LNCAP (cell line): ENCODE measurements at regions not wholly inside any gene's neighbourhood (a gene's known extent, or its start where the extent isn't known, plus 50 kb on each side); places are given as distances from the start of the nearest gene placed in this dataset.

Experiments
- TF ChIP-seq, protein P1 (sequence below): fragments of 450-650 bp; IDR thresholded peaks from 2 replicates; pipeline ENCODE4 v1.5.1; 2017; ENCODE audit warnings: mild to moderate bottlenecking

DNA sequence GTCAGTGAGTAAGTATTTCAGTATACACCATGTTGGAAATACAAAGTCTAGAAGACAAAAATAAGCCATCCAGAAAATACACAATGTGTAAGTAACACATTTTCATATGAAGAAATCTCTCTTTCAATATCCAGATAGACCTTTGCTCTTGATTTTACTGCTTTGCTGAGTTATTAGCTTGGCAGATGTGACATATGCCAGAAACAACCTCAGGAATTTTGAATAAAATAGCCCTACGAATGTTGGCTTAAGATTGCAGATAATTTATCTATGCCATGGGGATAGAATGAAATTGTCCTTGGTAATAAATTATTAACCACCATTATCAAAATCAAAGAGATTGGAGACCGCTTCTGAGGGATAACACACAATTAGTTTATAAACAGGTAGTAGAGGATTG is 1036.9 kb upstream of the EPHA7 start:
- TF ChIP-seq, protein P1, sequence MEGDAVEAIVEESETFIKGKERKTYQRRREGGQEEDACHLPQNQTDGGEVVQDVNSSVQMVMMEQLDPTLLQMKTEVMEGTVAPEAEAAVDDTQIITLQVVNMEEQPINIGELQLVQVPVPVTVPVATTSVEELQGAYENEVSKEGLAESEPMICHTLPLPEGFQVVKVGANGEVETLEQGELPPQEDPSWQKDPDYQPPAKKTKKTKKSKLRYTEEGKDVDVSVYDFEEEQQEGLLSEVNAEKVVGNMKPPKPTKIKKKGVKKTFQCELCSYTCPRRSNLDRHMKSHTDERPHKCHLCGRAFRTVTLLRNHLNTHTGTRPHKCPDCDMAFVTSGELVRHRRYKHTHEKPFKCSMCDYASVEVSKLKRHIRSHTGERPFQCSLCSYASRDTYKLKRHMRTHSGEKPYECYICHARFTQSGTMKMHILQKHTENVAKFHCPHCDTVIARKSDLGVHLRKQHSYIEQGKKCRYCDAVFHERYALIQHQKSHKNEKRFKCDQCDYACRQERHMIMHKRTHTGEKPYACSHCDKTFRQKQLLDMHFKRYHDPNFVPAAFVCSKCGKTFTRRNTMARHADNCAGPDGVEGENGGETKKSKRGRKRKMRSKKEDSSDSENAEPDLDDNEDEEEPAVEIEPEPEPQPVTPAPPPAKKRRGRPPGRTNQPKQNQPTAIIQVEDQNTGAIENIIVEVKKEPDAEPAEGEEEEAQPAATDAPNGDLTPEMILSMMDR = no peak

GRCh38 chr6:94454231-94454630 is 1034.9 kb upstream of the EPHA7 start:
- TF ChIP-seq, protein P1 = no peak

GRCh38 chr6:94446120-94446519 is 1026.8 kb upstream of the EPHA7 start:
- TF ChIP-seq, protein P1 = no peak

- TF ChIP-seq, protein P1 = no peak
Measured at GRCh38 chr6:94443701-94444100, 1024.3 kb upstream of the EPHA7 start.

- TF ChIP-seq, protein P1 = no peak
Measured at GRCh38 chr6:94424692-94425091, 1005.3 kb upstream of the EPHA7 start.

DNA sequence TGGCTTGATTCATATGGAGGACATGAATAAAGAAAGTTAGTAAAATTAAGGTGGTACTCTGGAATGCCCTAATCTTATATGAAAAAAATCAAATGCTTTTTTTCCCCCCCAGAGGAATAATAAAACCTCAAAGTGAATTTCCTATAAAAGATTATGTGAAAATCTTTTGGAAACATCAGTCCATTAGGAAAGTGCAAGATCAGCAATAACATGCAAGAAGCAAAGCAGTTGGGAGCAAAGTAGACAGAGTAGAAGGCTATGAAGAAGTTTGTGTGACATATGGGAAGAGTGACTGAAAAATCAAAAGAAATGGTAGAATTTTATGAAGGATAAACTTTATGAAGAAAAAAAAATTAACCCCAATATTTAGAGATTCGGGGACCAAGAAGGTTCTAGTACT is 998.0 kb upstream of the EPHA7 start:
- TF ChIP-seq, protein P1 = no peak

DNA sequence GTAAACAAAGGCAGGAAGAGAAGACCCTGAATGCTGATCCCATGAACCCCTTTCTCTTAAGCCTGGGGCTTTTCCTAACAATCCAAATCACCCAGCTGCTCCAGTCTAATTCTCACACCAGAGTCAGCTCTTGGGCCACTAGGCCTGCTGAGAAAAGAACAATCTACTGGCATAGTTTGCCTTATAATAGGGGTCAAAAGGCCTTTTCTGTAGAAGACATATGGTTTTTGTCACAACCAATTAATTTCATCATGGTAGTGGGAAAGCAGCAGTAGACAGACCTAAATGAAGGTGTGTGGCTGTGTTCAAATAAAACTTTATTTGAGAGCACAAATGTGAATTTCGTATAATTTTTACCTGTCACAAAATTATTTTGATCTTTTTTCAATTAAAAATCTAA is 994.7 kb upstream of the EPHA7 start:
- TF ChIP-seq, protein P1 = no peak

DNA sequence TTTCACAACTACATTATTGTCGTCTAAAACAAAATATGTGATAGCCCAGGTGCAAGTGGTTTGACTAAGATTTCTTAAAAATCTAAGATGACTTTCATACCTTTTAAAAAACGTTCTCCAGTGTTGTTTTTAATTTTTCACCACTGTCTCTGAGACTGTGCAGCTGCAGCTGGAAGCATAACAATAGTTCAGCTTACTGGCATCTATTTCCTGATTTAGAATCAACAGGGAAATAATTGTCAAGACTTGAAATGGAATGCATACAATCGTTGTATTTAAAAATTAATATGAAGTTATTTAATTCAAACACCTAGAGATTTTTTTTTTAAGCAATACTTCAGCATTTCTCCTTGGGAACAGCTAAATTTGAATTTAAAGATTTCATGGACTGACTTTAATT is 982.0 kb upstream of the EPHA7 start:
- TF ChIP-seq, protein P1 = no peak
